Neural cell (in vitro differentiated cells): ENCODE measurements at regions not wholly inside any gene's neighbourhood (a gene's known extent, or its start where the extent isn't known, plus 50 kb on each side); places are given as distances from the start of the nearest gene placed in this dataset.
"Not testable (repeated sequence)": the region's sequence is repeated elsewhere in the genome, so short reads cannot be mapped to it uniquely, and the experiment has no call there.

ENCODE experiments used
- H2AFZ ChIP-seq: fragments of 200-600, 300-800 bp; sonication (generic), shearing (Covaris generic); 2 replicates; pipeline ENCODE4 v1.6.0; 2014; ENCODE audit warnings: low read depth, mild to moderate bottlenecking, antibody characterized with exemption, low read length, moderate library complexity
- H3F3A ChIP-seq: fragments of 200-600 bp; shearing (Covaris generic); 2 replicates; pipeline ENCODE4 v1.6.1; 2016; ENCODE audit warnings: mild to moderate bottlenecking, moderate library complexity, mixed read lengths, antibody characterized with exemption, low read length; ENCODE audit not compliant: insufficient read depth, poor library complexity, severe bottlenecking
- H3K27ac ChIP-seq: fragments of 200-600, 300-800 bp; sonication (generic), shearing (Covaris generic); 2 replicates; pipeline ENCODE4 v1.5.1; 2014; ENCODE audit warnings: mild to moderate bottlenecking, low read length, moderate library complexity
- H3K27me3 ChIP-seq: fragments of 300-800, 200-600 bp; sonication (generic), shearing (Covaris generic); 2 replicates; pipeline ENCODE4 v1.6.0; 2014; ENCODE audit warnings: mild to moderate bottlenecking, low read depth, low read length, moderate library complexity; ENCODE audit not compliant: insufficient read depth
- H3K36me3 ChIP-seq: fragments of 300-800, 200-600 bp; sonication (generic), shearing (Covaris generic); 2 replicates; pipeline ENCODE4 v1.5.1; 2014; ENCODE audit warnings: mild to moderate bottlenecking, antibody characterized with exemption, low read length, moderate library complexity; ENCODE audit not compliant: insufficient read depth
- H3K4me2 ChIP-seq: fragments of 300-800, 200-600 bp; sonication (generic), shearing (Covaris generic); 2 replicates; pipeline ENCODE4 v1.6.0; 2014; ENCODE audit warnings: mild to moderate bottlenecking, low read length
- H3K4me3 ChIP-seq: fragments of 300-800, 200-600 bp; sonication (generic), shearing (Covaris generic); 2 replicates; pipeline ENCODE4 v1.5.1; 2014; ENCODE audit warnings: mild to moderate bottlenecking, low read length, moderate library complexity
- H3K79me2 ChIP-seq: fragments of 200-600 bp; shearing (Covaris generic); replicated peaks from 2 replicates; pipeline ENCODE4 v1.6.0; 2014; ENCODE audit warnings: mild to moderate bottlenecking, low read length, moderate library complexity; ENCODE audit not compliant: insufficient read depth
- H3K9ac ChIP-seq: fragments of 300-800, 200-600 bp; sonication (generic), shearing (Covaris generic); 2 replicates; pipeline ENCODE4 v1.6.1; 2016; ENCODE audit warnings: mild to moderate bottlenecking, low read length, mixed read lengths
- H3K9me2 ChIP-seq: fragments of 200-600 bp; shearing (Covaris generic); 2 replicates; pipeline ENCODE4 v1.6.1; 2016; ENCODE audit warnings: mild to moderate bottlenecking, low read length, mixed read lengths; ENCODE audit not compliant: insufficient read depth
- H3K9me3 ChIP-seq: fragments of 200-600, 300-800 bp; sonication (generic), shearing (Covaris generic); 2 replicates; pipeline ENCODE4 v1.6.1; 2016; ENCODE audit warnings: mild to moderate bottlenecking, mixed run types, low read length, moderate library complexity, mixed read lengths
- H4K20me1 ChIP-seq: fragments of 200-600 bp; shearing (Covaris generic); 2 replicates; pipeline ENCODE4 v1.6.1; 2016; ENCODE audit warnings: mild to moderate bottlenecking, mixed run types; ENCODE audit not compliant: insufficient read depth
- CTCF ChIP-seq: fragments of 450-650 bp; IDR thresholded peaks from 2 replicates; pipeline ENCODE4 v1.5.1; 2014; ENCODE audit warnings: antibody characterized with exemption, mild to moderate bottlenecking, moderate library complexity; ENCODE audit not compliant: poor library complexity, severe bottlenecking
- EP300 ChIP-seq: fragments of 450-650 bp; conservative IDR thresholded peaks from 2 replicates; pipeline ENCODE4 v1.6.1; 2014; ENCODE audit warnings: antibody characterized with exemption, mild to moderate bottlenecking, moderate library complexity; ENCODE audit not compliant: poor library complexity, severe bottlenecking
- EZH2 ChIP-seq: fragments of 200-600, 300-800 bp; shearing (Covaris generic), sonication (generic); IDR thresholded peaks from 2 replicates; pipeline ENCODE4 v1.6.1; 2014; ENCODE audit warnings: antibody characterized with exemption, low read length, borderline replicate concordance, mild to moderate bottlenecking; ENCODE audit not compliant: insufficient read depth, poor library complexity, severe bottlenecking
- MXI1 ChIP-seq: fragments of 450-650 bp; conservative IDR thresholded peaks from 2 replicates; pipeline ENCODE4 v1.6.1; 2014; ENCODE audit warnings: antibody characterized with exemption, mild to moderate bottlenecking; ENCODE audit not compliant: poor library complexity, severe bottlenecking
- POLR2AphosphoS5 ChIP-seq: IDR thresholded peaks from 2 replicates; pipeline ENCODE4 v1.6.1; 2012
- RAD21 ChIP-seq: fragments of 450-650 bp; conservative IDR thresholded peaks from 2 replicates; pipeline ENCODE4 v1.6.1; 2014; ENCODE audit warnings: antibody characterized with exemption, mild to moderate bottlenecking, moderate library complexity
- REST ChIP-seq: IDR thresholded peaks from 2 replicates; pipeline ENCODE4 v1.6.1; 2012; ENCODE audit warnings: borderline replicate concordance
- SMC3 ChIP-seq: fragments of 450-650 bp; conservative IDR thresholded peaks from 2 replicates; pipeline ENCODE4 v1.6.1; 2014; ENCODE audit warnings: antibody characterized with exemption, mild to moderate bottlenecking, moderate library complexity; ENCODE audit not compliant: poor library complexity
- TAF1 ChIP-seq: IDR thresholded peaks from 2 replicates; pipeline ENCODE4 v1.6.1; 2012; ENCODE audit warnings: low read depth

GRCh38 chrX:121570072-121570841 is 522.8 kb downstream of the GLUD2 start:
- no peak overlapping the region for H3K27ac ChIP-seq
- no peaks in the 10 kb centered on the region for H3K79me2 ChIP-seq
- no peaks in the 10 kb centered on the region for H3F3A ChIP-seq
- no peaks in the 10 kb centered on the region for H3K9me2 ChIP-seq
- no peaks in the 10 kb centered on the region for H3K27me3 ChIP-seq
- no peak overlapping the region for H3K9ac ChIP-seq
- no peak overlapping the region for H3K4me3 ChIP-seq
- H2AFZ ChIP-seq, result no peak overlapping the region
- no peaks in the 10 kb centered on the region for H3K36me3 ChIP-seq
- no peaks in the 10 kb centered on the region for H4K20me1 ChIP-seq
- H3K4me2 ChIP-seq, result no peak overlapping the region
- TF ChIP-seq RAD21 (no peak), REST (no peak), SMC3 (no peak), EP300 (no peak), POLR2AphosphoS5 (no peak), CTCF (no peak), TAF1 (no peak), MXI1 (no peak), EZH2 (no peak)
- H3K9me3 ChIP-seq, result no peaks in the 10 kb centered on the region

GRCh38 chrX:121571333-121571732 is 523.9 kb downstream of the GLUD2 start:
- Histone ChIP-seq H2AFZ (no peak overlapping the region), H3K36me3 (no peaks in the 10 kb centered on the region), H3K79me2 (no peaks in the 10 kb centered on the region), H3K4me3 (no peak overlapping the region), H3K4me2 (no peak overlapping the region), H3K9ac (no peak overlapping the region), H3K27me3 (no peaks in the 10 kb centered on the region), H3F3A (no peaks in the 10 kb centered on the region), H3K9me2 (no peaks in the 10 kb centered on the region), H3K27ac (no peak overlapping the region), H4K20me1 (no peaks in the 10 kb centered on the region), H3K9me3 (no peaks in the 10 kb centered on the region)
- TF ChIP-seq REST, result no peak
- no peak for TF ChIP-seq EP300
- no peak for TF ChIP-seq RAD21

GRCh38 chrX:121574384-121574783 is 527.0 kb downstream of the GLUD2 start:
- not testable (repeated sequence) for H3K4me2 ChIP-seq, H2AFZ ChIP-seq, H3K4me3 ChIP-seq

More at GRCh38 chrX:121574384-121574783, 527.0 kb downstream of the GLUD2 start:
- not testable (repeated sequence) for H3F3A ChIP-seq, H3K9ac ChIP-seq, H3K9me3 ChIP-seq, H3K27me3 ChIP-seq, H3K9me2 ChIP-seq, H3K27ac ChIP-seq, H3K36me3 ChIP-seq, H4K20me1 ChIP-seq, H3K79me2 ChIP-seq
